Stimulated activated CD4-positive, alpha-beta T cell treated with anti-CD3 and anti-CD28 coated beads, Interleukin-2, amount 100 ng/mL, for 4 hours (primary cell): ENCODE measurements at regions not wholly inside any gene's neighbourhood (a gene's known extent, or its start where the extent isn't known, plus 50 kb on each side); places are given as distances from the start of the nearest gene placed in this dataset.

ENCODE experiments used
- DNase-seq: peaks from one replicate; pipeline ENCODE4 v3.0.0-alpha.2; 2020; ENCODE audit warnings: low read depth

DNA sequence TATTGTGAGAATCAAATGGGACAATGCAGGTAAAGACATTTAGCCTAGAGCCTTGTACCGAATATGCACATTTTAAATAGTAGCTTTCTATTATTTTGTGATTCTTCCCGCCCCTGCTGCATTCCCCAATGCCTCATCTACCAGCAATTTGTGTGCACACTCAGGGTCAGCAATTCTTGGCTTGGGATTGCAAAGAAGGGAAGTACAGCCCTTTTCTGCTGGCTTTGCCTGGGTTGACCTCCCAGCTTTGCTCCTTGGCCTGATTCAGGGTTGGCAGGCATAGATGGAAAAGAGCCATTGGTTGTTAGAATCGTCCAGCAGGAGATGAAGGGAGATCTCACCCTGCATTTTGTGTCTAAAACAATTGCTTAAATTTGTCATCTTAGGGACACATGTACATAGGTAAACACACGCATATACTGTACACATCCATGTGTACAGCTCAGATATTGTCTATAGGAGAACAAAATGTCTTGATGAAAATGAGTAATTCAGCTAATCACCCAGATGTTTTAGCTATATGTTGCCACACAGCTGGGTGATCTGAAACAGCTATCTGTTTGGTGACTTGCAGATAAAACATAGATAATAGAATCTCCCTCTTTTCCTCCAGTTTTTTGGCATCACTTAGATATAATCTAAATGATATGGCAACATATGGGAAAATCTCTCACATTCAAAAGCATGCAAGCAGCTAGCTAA lies 340.9 kb upstream of the TBL1XR1 start:
- DNase-seq, result no peak

DNA sequence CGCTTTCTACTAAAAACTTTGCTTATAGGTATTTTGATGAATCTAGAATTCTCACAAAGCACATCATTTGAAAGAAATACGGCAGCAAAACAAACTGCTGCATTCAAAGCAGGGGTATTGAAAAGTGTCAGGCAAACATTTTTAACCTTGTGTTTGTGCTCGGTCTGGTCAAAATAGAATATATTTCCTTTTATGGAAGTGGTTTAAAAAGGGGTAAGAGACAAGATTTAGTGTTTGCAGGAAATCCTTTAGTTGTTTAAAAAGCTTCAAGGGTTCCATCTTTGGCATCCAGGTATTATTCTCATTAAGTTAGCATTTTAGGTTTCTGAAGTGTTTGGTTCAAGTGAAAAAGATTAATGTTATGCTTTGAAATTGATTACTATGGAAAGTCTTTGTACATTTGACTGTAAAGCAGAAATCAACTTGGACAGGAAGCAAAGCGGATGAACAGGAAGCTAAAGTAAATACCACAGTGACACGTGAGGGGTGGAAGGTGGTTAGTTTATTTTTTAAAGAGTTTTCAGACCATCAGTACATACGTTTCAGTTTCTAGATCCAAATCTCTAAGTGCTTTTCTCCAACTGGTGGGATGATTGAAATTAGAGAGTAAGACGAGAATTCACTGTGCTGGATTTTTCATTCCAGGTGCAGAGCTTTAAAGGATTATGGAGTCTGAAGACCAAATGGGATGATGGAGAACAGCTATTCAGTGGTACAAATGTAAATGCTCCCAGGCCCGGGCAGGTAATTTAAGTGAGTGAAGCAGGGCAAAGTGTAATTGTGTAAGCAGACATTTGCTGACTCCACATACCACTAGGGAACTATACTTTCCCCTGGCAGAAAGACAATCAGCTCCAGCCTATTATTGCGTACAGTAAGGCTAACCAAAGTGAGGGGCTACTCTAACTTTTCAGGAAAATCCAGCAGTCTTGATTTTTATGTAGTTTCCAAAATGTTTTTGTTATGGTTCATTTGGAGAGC lies 341.8 kb upstream of the TBL1XR1 start:
- DNase-seq, result peak; percentile 8

DNA sequence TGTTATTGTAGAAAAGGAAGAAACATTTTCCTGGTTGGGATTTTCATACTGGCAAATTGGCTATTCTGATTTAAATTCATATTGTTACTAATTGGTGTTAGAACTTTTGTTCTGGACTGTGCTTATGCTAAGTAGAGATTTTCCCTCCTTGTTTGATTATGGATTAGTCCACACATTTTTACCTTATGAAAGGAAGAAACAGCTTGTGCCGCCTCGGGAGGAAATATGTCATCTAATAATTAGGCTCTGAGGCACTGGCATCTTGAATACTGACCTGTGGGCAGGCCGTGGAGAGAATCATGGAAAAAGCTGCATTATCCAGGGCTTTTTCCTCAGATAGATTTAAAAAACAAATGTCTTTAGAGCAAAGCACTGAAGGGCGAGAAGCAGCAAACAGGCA lies 344.3 kb upstream of the TBL1XR1 start:
- no peak for DNase-seq

DNA sequence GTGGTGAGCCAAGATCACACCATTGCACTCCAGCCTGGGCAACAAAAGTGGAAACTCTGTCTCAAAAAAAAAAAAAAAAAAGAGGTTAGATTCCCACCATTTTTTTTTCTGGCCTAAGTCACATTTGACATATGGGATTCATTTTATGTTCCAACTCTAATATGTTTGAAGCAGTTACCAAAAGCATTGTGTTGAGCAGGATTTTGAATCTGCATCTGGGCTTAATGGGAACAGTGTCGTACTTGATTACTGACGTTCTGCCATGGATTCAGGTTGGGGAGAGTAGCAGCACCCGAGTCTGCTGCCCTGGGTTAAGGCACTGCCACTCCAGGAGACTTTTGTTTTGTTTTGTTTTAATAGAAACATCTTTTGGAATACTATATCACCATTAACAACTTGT lies 348.7 kb upstream of the TBL1XR1 start:
- DNase-seq, result no peak

DNA sequence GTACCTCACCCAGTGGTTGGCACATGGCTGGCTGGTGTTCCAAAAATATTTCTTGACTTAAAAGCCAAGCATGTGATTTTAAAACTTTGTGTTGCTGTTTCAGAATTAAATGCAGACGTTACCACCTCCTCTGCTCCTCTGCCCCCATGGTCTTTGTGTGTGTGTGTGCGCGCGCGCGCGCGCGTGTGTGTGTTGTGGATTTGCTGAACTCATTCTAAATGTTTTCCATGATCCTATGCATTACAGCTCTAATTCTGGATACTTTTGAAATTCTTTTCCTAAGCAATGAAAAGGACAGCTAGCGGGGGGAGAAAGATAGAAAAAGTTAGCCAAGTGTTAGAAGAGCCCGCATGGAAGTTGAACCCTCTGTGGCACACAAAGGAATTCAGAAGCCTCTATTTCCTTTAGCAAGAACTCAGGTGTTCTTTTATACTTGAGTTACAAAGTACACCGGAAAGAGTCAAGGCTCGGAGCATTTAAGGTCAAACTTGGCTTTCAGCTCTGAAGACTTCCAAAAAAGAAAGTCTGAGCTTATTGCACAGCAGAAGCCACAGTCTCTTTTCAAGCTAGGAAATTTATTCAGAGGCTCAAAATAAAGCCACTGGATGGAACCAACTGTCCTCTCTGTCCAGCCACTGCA lies 350.5 kb upstream of the TBL1XR1 start:
- DNase-seq, result no peak

DNA sequence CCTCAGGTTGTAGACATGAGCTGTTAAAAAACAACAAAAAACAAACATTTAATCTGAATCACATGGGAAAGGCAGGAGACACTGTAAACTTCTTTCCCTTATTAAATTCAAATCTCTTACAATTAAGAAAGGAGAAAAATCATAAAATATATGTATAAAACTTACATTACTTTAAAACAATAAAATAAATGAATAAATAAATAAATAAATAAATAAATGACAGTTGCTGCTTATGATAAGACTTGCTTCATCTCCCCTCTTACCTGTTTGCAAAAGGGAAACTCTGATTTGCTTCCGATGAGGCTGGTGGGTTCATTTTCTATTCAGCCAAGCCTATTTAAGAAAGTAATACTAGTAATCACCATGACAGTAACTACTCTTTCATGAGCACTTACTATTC lies 353.4 kb upstream of the TBL1XR1 start:
- DNase-seq, result no peak

DNA sequence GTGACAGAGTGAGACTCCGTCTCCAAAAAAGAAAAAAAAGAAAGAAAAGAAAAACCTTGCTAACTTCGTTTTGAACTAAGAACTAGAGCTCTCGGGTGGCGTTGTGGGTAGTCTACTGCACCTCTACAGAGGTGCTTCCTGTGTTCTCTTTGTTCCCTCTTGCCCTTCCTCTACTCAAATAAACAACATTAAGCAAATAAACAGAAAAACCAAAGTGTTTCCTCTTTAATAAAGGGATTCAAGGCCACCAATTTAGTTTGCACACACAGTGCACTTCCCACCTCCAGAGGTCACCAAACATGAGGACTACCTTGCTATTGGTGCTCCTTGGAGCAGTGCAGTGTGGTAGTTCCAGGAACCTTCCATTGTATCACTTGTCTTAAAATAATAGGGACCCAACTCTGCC lies 354.2 kb upstream of the TBL1XR1 start:
- no peak for DNase-seq

DNA sequence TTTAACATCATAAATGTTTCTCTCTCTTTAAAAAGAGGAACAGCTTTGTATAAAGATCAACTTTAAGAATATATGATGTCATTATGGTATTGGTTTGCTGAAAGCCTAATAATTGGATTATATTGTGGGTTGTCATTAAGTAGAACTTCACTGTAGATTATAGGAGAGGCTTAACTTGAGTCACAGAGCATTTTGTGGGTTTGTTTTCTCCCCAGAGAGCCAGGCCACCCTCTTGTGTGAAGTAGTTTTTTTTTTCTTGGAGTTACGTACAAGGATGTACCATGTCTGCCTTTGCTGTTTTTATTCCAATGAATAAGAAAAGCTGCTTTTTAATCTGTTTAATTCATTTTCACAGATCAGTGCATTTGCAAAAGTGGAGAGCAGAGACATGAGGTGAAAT lies 354.8 kb upstream of the TBL1XR1 start:
- no peak for DNase-seq

DNA sequence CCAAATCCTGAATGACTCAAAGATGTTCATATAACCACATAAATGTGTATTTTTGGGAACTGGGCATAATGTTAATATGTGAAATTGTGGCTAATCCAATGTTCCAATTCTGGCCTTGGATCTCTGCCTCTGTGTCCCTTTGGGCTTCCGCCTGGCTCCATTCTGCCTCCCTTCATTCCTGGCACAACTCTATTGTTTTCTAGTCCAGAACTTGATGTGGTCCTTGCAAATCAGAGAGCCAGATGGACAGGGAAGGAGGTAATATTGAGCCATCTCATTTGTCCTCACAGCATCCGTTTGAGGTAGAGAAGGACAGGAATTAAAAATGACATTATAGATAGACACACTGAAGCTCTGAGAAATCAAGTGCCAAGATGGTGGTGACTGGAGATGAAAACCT lies 355.7 kb upstream of the TBL1XR1 start:
- DNase-seq, result no peak

DNA sequence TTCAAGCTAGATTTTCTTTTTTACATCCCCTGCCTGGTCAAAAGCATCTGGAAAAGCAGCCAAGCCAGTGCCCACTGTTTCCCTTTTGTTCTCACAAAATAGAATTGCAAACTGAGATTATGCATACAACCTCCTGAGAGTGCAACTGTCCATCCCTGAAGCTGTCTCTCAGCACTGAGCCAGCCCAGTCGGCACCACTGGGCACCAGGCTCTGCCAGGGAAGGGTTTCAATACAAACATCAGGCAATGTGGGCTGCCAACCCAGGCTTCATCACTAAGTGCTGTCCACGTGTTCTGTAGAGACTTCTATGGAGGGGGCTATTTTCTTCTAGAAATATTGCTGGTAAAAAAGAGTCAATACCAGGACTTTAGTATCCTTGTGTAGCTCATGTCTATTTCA lies 356.3 kb upstream of the TBL1XR1 start:
- no peak for DNase-seq

DNA sequence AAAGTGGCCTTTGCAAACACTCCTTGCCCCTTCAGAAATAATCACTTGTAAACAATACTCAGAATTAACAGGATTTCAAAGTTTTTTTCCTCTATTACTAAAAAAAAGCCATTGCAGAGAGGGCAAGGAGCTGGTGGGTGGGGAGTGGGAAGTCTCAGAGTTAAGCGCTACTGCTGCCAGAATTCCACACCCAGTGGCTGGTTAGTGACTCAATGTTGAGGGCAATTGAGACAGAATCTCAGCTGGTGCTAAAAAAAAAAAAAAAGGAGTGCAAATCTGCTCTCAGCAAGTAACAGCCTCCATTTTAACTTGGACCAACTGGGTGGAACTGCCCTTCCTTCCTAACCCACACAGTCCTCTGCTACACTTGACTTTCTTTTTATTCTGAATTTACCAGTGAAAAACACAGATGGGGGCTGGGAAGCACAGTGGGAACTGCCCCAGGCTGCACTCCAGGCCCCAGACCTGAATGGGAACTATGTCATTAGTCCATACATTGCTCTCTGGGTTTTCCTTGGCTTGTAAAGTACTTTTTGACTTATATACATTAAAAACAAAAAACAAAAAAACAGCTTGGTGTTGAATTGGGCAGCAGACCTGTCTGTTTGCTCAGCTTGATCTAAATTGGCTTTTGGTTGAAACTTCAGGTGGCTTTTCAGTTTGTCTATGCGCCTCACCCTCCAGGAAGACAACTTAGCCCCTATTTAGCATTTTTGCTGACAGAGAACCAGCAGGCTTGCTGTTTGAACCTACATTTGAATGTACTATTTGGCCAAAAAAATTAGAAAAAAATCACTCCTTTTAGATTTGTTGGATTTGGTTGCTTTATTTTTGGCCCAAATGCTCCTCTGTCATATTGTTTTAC lies 357.8 kb upstream of the TBL1XR1 start:
- DNase-seq, result no peak

DNA sequence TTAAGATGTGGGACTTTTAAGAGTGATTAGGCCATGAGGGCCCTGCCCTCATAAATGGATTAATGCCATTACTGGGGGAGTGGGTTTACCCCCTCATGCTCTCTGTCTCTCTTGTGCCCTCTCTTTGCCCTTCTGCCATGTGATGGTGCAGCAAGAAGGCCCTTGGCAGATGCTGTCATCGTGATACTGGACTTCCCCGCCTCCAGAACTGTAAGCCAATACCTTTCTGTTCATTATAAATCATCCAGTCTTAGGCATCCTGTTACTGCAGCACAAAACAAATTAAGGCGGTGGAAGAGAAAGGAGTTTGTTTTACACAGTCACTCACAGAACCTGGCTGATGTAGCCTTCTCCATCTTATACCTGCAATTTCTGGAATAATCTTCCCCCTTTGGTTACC lies 360.3 kb upstream of the TBL1XR1 start:
- no peak for DNase-seq

DNA sequence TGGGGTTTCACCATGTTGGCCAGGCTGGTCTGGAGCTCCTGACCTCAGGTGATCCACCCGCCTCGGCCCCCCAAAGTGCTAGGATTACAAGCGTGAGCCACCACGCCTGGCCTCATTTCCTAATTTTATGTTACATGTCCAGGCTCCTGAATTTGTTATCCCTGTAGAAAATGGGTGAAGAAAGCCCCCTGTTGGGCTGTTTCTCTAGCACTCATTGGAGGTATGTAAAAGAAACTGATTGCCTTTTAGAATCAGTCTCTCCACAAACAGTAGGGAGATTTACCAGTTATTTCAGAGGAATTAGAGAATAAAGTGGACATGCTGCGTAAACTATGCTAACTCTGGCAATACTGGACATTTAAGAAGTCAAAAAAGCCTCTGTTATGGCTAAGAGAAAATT lies 364.1 kb upstream of the TBL1XR1 start:
- no peak for DNase-seq

DNA sequence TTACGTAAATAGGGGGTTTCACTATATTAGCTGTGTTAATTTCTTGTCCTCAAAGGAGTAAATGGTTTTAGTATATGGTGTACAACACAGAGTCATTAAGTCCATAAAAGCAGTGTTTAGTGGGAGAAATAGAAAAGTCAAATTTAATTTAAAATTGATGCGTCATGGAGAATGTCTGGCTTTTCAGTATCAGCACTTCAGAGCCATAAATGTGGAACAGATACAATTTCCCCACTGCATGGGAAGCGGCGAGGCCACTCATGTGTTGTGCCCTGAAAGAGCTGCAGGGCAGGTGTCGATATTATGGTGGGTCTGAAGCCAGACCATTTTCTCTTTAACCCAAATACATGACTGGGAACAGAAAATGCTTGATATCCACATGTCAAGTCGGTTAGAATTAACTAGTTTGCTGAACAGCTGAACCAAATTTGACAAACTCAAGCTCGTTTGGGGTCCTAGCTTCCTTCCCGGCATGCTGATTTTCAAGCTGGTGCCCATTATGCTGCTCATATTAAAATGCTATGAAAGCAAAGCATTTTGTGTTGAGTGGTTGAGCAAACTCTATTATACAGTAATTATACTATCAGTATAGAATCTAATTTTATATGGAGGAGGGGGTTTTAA lies 364.6 kb upstream of the TBL1XR1 start:
- no peak for DNase-seq

DNA sequence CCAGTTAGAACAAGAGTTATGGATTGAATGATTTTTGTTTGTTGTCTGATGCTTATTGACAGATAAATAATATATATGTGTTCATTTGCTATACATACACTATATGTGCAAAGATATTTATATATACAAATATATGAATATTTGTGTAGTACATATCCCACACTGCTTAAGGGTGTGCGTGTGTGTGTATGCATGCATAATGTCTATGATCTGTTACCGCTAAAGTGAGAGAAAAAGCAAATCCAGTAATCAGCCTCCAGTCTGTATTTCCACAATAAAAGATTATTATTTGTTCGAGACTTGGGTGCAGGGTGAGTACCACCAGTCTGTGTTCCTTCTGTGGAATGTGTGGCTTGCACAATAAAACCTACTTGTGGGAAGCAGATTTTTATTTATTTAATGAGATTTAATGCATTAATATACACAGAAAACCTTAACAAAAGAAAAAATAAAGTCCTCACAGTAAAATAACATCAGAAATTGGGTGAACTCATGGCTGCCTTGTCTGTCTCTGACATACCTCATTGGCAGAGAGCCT lies 366.0 kb upstream of the TBL1XR1 start:
- DNase-seq, result no peak

DNA sequence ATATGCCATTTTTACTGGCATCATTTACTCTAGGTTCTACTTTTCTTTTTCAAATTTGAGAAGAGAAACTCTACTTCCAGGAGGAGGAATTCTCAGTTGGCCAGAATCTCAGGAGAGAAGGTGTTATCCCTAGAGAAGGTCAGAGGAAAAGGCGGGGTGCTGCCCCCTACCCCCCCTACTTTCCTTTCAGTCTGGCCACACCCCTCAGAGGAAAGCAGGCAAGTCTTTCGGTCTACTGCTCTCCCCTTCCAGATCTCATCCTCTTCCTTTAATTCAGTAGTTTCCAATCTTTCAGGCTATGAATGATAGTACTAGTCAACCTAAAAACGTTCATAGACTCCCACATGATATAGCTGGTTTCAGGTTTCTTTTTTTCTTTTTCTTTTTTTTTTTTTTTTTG lies 366.5 kb upstream of the TBL1XR1 start:
- no peak for DNase-seq

DNA sequence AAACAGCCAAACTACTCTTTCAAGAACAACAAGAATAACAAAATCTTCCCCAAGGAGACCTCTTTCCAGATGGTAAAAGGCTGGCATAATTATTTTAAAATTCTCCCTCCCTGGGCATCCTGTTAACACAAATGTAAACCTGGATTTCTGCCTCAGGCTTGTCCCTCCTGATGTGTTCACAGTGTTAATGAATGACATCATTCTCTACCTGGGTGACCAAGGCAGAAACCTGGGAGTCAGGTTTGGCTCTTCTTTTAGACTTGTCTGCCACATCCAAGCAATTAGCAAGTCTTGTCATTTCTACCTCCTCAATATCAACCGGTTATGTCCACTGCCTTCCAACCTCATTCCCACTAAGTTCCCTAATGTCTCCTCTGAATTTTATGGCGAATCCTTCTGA lies 368.7 kb upstream of the TBL1XR1 start:
- DNase-seq, result no peak

DNA sequence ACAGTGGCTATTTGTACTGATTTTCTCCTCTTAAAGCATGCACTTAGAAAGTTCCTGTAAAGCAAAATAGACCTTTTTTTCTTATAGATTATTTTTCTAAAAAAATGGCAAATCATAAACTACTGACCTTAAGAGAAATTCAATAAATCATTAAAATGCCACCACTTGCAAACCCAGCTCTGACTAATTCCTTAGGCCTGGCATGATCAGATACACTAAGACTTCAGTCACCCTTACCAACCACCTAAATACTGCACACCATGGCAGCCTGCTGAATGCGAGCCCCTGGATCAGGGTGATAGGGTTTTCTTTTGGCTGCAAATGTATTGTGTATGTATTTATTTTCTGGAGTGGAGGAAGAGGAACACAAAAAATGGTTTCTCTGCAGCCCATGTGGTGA lies 370.6 kb upstream of the TBL1XR1 start:
- no peak for DNase-seq

DNA sequence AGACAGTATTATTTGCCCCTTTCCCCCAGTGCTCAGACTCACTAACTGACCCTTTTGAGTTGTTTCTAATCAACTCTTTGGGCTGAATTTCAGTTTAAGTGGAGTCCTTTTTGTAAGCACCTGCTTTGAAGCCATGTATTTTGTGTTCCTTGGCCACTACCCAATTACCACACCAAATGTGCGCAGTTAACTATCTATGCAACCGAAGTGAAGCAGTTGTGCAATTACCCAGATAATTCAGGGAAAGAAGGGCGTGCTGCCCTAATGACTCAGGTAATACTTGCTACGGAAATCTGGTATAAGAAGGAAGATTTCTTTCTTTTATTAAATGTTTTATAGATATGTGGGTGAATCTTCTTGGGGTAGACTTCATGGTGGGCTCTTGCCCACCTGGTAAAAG lies 371.9 kb upstream of the TBL1XR1 start:
- no peak for DNase-seq

DNA sequence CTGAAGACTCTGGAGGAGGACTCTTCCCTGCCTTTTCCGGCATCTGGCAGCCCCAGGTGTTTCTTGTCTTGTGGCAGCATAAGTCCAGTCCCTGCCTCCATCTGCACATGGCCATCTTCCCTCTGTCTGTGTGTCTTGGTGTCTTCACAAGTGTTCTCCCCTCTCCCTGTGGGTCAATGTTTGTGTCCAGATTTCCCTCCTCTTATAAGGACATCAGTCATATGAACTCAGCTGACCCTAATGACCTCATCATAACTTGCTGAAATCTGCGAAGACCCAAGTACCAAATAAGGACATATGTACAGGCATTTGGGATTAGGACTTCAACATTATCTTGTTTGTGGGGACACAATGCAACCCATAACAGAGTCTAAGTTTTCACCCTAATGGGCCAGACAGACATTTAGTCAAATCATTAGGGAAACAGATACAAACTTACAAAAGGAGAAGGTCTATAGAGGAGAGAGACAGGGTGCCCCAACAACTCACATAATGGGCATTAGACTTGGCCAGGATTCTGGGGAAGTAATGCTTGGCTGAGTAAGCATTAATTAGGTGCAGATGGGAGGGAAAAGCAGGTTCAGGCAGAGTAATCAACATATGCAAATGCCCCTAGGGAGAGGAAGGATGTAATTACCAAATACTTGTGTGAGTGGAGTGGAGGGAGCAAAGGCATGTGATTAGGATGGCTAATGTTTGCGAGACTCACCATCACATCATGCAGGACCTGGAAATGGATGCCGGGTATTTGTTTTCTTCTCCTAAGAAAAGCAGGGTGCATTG lies 372.8 kb upstream of the TBL1XR1 start:
- DNase-seq, result no peak
